ENCODE measurements at regions not wholly inside any gene's neighbourhood (a gene's known extent, or its start where the extent isn't known, plus 50 kb on each side); places are given as distances from the start of the nearest gene placed in this dataset.

- TF ChIP-seq POLR2AphosphoS5 (IDR thresholded peaks at IDR 0.05) (no peak), CTCF (IDR thresholded peaks at IDR 0.05) (no peak), POLR2A (IDR thresholded peaks at IDR 0.05) (no peak), EP300 (IDR thresholded peaks at IDR 0.05) (no peak)
These were observed 477.1 kb upstream of the KCNMB2 start for GRCh38 chr3:178059119-178059518.
